ENCODE measurements at regions not wholly inside any gene's neighbourhood (a gene's known extent, or its start where the extent isn't known, plus 50 kb on each side); places are given as distances from the start of the nearest gene placed in this dataset.

DNA sequence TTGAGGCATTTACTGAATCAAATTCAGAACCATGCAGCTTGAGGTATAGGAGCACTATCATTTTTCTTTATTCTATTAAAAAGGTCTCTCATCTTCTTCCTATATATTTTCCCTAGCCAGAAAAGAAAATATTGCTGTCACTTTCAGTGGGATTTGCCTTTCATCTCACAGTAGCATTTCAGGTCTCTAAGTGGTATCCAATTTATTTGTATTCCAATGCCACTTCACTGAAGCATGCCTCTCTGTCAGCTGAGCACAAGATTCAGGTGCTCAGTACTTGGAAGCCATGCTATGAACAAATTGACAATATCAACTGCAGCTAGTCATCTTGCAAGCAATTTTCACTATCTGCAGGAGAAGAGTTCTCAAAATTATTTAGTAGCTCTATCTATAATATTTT lies 457.2 kb upstream of the SLC39A10 start:
- no peaks in the 10 kb centered on the region for H3K4me1 ChIP-seq (ENCODE audit: control insufficient read depth, insufficient read depth, low read length)
- no peaks in the 10 kb centered on the region for H3K9me3 ChIP-seq (ENCODE audit: control insufficient read depth, insufficient read depth, low read length)
- H3K27ac ChIP-seq (ENCODE audit: low read length): no peak overlapping the region
- H3K36me3 ChIP-seq (ENCODE audit: control insufficient read depth, insufficient read depth, low read length): no peaks in the 10 kb centered on the region
- H3K4me3 ChIP-seq (ENCODE audit: low read length): no peak overlapping the region
- no peak for DNase-seq (ENCODE audit: low read depth, low spot score)
- no peaks in the 10 kb centered on the region for H3K27me3 ChIP-seq (ENCODE audit: control insufficient read depth, insufficient read depth, low read length)

DNA sequence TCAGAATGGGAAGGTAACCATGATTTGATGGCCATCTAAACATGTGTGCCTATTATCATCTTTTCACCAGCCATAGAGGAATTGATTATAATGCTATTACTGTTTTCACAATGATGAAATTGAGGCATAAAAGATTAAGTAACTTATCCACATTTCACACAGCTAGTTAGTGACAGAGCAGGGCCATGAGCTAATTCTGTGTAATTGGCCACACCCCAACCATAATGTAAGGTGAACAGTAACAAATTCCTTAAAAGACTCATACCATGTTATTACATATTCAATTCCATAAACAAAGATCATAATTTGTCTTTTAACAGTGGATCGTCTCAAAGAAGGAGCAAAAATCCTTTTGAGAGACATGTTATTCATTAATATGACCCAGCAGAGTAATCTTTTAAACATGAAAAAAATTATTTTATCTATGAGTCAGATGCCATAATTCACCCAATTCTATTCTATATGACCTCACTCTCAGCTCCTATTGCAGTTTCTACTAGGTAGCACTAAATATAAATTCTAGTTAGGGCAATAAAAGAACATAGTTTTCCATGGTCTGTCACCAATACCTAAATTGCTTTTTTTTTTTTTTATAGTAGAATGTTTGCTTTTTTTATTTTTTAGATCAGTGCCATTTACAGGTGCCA lies 475.8 kb upstream of the SLC39A10 start:
- H3K27me3 ChIP-seq (ENCODE audit: control insufficient read depth, insufficient read depth, low read length): no peaks in the 10 kb centered on the region

GRCh38 chr2:195168369-195168768 lies 488.7 kb upstream of the SLC39A10 start:
- no peaks in the 10 kb centered on the region for H3K36me3 ChIP-seq (ENCODE audit: control insufficient read depth, insufficient read depth, low read length)
- H3K4me3 ChIP-seq (ENCODE audit: low read length): no peak overlapping the region
- DNase-seq (ENCODE audit: low read depth, low spot score): no peak
- no peak overlapping the region for H3K27ac ChIP-seq (ENCODE audit: low read length)
- no peaks in the 10 kb centered on the region for H3K27me3 ChIP-seq (ENCODE audit: control insufficient read depth, insufficient read depth, low read length)
- H3K4me1 ChIP-seq (ENCODE audit: control insufficient read depth, insufficient read depth, low read length): no peaks in the 10 kb centered on the region
- H3K9me3 ChIP-seq (ENCODE audit: control insufficient read depth, insufficient read depth, low read length): no peaks in the 10 kb centered on the region

More for the DNA sequence above, 475.8 kb upstream of the SLC39A10 start:
- WGBS (ENCODE audit: insufficient coverage, insufficient read length): no CpG with 5 or more reads among the region's 1 CpG
- Histone ChIP-seq H3K36me3 (ENCODE audit: control insufficient read depth, insufficient read depth, low read length) (no peaks in the 10 kb centered on the region), H3K9me3 (ENCODE audit: control insufficient read depth, insufficient read depth, low read length) (no peaks in the 10 kb centered on the region), H3K27ac (ENCODE audit: low read length) (no peak overlapping the region), H3K4me3 (ENCODE audit: low read length) (no peak overlapping the region), H3K4me1 (ENCODE audit: control insufficient read depth, insufficient read depth, low read length) (no peaks in the 10 kb centered on the region)
- DNase-seq (ENCODE audit: low read depth, low spot score): no peak

- no peaks in the 10 kb centered on the region for H3K36me3 ChIP-seq (ENCODE audit: control insufficient read depth, insufficient read depth, low read length)
- H3K27me3 ChIP-seq (ENCODE audit: control insufficient read depth, insufficient read depth, low read length): no peaks in the 10 kb centered on the region
- WGBS (ENCODE audit: insufficient coverage, insufficient read length): no CpG with 5 or more reads among the region's 2 CpGs
- no peaks in the 10 kb centered on the region for H3K9me3 ChIP-seq (ENCODE audit: control insufficient read depth, insufficient read depth, low read length)
- no peak overlapping the region for H3K4me3 ChIP-seq (ENCODE audit: low read length)
- H3K4me1 ChIP-seq (ENCODE audit: control insufficient read depth, insufficient read depth, low read length): no peaks in the 10 kb centered on the region
- DNase-seq (ENCODE audit: low read depth, low spot score): no peak
- no peak overlapping the region for H3K27ac ChIP-seq (ENCODE audit: low read length)
These were observed 492.1 kb upstream of the SLC39A10 start for GRCh38 chr2:195164930-195165329.

DNA sequence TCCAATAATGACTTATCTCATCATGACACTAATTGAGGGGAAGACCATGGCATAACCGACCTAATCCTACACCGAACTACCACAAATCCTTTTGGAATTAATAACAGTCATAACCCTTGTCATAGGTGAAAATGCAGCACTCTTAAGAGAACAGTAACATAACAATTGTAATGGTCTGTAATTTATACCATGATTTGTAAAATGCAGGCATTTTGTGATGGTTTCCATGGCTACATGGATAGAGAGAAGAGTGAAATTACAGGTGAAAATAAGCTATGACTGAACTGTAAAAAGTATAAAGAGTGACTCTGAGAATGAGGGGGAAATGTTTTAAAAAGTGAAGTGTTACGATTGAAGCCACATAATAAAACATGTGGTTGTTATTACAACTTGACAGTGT lies 494.1 kb upstream of the SLC39A10 start:
- Histone ChIP-seq H3K4me3 (ENCODE audit: low read length) (no peak overlapping the region), H3K9me3 (ENCODE audit: control insufficient read depth, insufficient read depth, low read length) (no peaks in the 10 kb centered on the region), H3K36me3 (ENCODE audit: control insufficient read depth, insufficient read depth, low read length) (no peaks in the 10 kb centered on the region), H3K27ac (ENCODE audit: low read length) (no peak overlapping the region), H3K27me3 (ENCODE audit: control insufficient read depth, insufficient read depth, low read length) (no peaks in the 10 kb centered on the region), H3K4me1 (ENCODE audit: control insufficient read depth, insufficient read depth, low read length) (no peaks in the 10 kb centered on the region)
- DNase-seq (ENCODE audit: low read depth, low spot score): no peak
- WGBS (ENCODE audit: insufficient coverage, insufficient read length): 100% methylated on average over 1 of the region's 3 CpGs

GRCh38 chr2:195162194-195162593 lies 494.8 kb upstream of the SLC39A10 start:
- Histone ChIP-seq H3K27me3 (ENCODE audit: control insufficient read depth, insufficient read depth, low read length) (no peaks in the 10 kb centered on the region), H3K4me3 (ENCODE audit: low read length) (no peak overlapping the region), H3K9me3 (ENCODE audit: control insufficient read depth, insufficient read depth, low read length) (no peaks in the 10 kb centered on the region), H3K36me3 (ENCODE audit: control insufficient read depth, insufficient read depth, low read length) (no peaks in the 10 kb centered on the region), H3K27ac (ENCODE audit: low read length) (no peak overlapping the region), H3K4me1 (ENCODE audit: control insufficient read depth, insufficient read depth, low read length) (no peaks in the 10 kb centered on the region)
- no CpG with 5 or more reads among the region's 3 CpGs for WGBS (ENCODE audit: insufficient coverage, insufficient read length)
- DNase-seq (ENCODE audit: low read depth, low spot score): no peak

GRCh38 chr2:195160963-195161362 lies 496.1 kb upstream of the SLC39A10 start:
- Histone ChIP-seq H3K4me3 (ENCODE audit: low read length) (no peak overlapping the region), H3K36me3 (ENCODE audit: control insufficient read depth, insufficient read depth, low read length) (no peaks in the 10 kb centered on the region), H3K27ac (ENCODE audit: low read length) (no peak overlapping the region), H3K9me3 (ENCODE audit: control insufficient read depth, insufficient read depth, low read length) (no peaks in the 10 kb centered on the region), H3K27me3 (ENCODE audit: control insufficient read depth, insufficient read depth, low read length) (no peaks in the 10 kb centered on the region), H3K4me1 (ENCODE audit: control insufficient read depth, insufficient read depth, low read length) (no peaks in the 10 kb centered on the region)
- WGBS (ENCODE audit: insufficient coverage, insufficient read length): no CpG with 5 or more reads among the region's 2 CpGs
- no peak for DNase-seq (ENCODE audit: low read depth, low spot score)

DNA sequence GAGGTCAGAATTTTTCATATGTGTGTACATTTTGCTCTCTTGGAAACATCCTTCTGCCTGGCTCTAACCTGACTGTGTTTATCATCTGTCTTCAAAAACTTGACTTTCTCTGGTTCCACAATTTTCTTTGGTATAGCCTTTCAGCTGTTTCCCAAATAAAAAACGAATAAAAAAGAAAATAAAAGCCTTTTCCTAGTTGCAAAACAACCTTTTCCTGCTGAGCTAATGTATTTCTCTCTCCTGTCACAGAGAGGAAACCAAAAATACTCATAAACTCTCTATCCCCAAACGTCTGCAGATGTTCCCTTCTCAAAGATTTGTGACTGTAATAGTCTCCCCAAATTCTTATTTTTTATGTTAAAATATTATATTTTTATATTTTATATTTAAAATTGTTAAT lies 505.3 kb upstream of the SLC39A10 start:
- WGBS (ENCODE audit: insufficient coverage, insufficient read length): no CpG with 5 or more reads among the region's 2 CpGs
- H3K4me1 ChIP-seq (ENCODE audit: control insufficient read depth, insufficient read depth, low read length): no peaks in the 10 kb centered on the region
- H3K4me3 ChIP-seq (ENCODE audit: low read length): no peak overlapping the region
- H3K36me3 ChIP-seq (ENCODE audit: control insufficient read depth, insufficient read depth, low read length): no peaks in the 10 kb centered on the region
- H3K27me3 ChIP-seq (ENCODE audit: control insufficient read depth, insufficient read depth, low read length): no peaks in the 10 kb centered on the region
- H3K27ac ChIP-seq (ENCODE audit: low read length): no peak overlapping the region
- H3K9me3 ChIP-seq (ENCODE audit: control insufficient read depth, insufficient read depth, low read length): no peaks in the 10 kb centered on the region
- no peak for DNase-seq (ENCODE audit: low read depth, low spot score)

DNA sequence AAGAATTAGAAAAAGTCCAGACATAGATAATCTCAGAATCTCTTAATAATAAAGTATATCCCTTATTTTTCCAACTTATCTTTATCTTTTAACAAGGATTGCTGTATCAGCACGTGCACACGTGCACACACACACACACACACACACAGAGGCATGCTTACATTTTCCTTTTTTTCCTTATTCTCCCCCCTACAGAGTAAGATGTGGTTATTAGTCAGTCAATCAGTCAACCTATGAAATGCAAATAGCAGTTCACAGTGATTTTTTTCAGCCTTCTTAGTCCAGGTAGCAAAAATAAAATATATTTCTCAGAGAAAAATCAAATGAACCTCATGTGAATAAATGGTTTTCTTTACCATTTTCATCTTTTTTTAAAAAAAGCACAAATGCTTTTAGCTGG lies 506.2 kb upstream of the SLC39A10 start:
- Histone ChIP-seq H3K4me1 (ENCODE audit: control insufficient read depth, insufficient read depth, low read length) (no peaks in the 10 kb centered on the region), H3K27ac (ENCODE audit: low read length) (no peak overlapping the region), H3K27me3 (ENCODE audit: control insufficient read depth, insufficient read depth, low read length) (no peaks in the 10 kb centered on the region), H3K36me3 (ENCODE audit: control insufficient read depth, insufficient read depth, low read length) (no peaks in the 10 kb centered on the region), H3K9me3 (ENCODE audit: control insufficient read depth, insufficient read depth, low read length) (no peaks in the 10 kb centered on the region), H3K4me3 (ENCODE audit: low read length) (no peak overlapping the region)
- no CpG with 5 or more reads among the region's 2 CpGs for WGBS (ENCODE audit: insufficient coverage, insufficient read length)
- no peak for DNase-seq (ENCODE audit: low read depth, low spot score)

- Histone ChIP-seq H3K9me3 (ENCODE audit: control insufficient read depth, insufficient read depth, low read length) (no peaks in the 10 kb centered on the region; the same call in 1 of the 2 replicates), H3K4me1 (ENCODE audit: control insufficient read depth, insufficient read depth, low read length) (no peaks in the 10 kb centered on the region), H3K27me3 (ENCODE audit: control insufficient read depth, insufficient read depth, low read length) (no peaks in the 10 kb centered on the region), H3K4me3 (ENCODE audit: low read length) (no peak overlapping the region), H3K27ac (ENCODE audit: low read length) (no peak overlapping the region), H3K36me3 (ENCODE audit: control insufficient read depth, insufficient read depth, low read length) (no peaks in the 10 kb centered on the region)
- DNase-seq (ENCODE audit: low read depth, low spot score): no peak
- no CpG with 5 or more reads among the region's 5 CpGs for WGBS (ENCODE audit: insufficient coverage, insufficient read length)
These were observed 509.0 kb upstream of the SLC39A10 start for GRCh38 chr2:195148004-195148403.

GRCh38 chr2:195146761-195147541 lies 510.1 kb upstream of the SLC39A10 start:
- no CpG with 5 or more reads among the region's 4 CpGs for WGBS (ENCODE audit: insufficient coverage, insufficient read length)
- Histone ChIP-seq H3K36me3 (ENCODE audit: control insufficient read depth, insufficient read depth, low read length) (no peaks in the 10 kb centered on the region), H3K4me1 (ENCODE audit: control insufficient read depth, insufficient read depth, low read length) (no peaks in the 10 kb centered on the region), H3K9me3 (ENCODE audit: control insufficient read depth, insufficient read depth, low read length) (no peaks in the 10 kb centered on the region; the same call in 1 of the 2 replicates), H3K27ac (ENCODE audit: low read length) (no peak overlapping the region), H3K27me3 (ENCODE audit: control insufficient read depth, insufficient read depth, low read length) (no peaks in the 10 kb centered on the region), H3K4me3 (ENCODE audit: low read length) (no peak overlapping the region)
- no peak for DNase-seq (ENCODE audit: low read depth, low spot score)

Data from iPS DF 6.9 (cell line).